ENCODE measurements at regions not wholly inside any gene's neighbourhood (a gene's known extent, or its start where the extent isn't known, plus 50 kb on each side); places are given as distances from the start of the nearest gene placed in this dataset.

DNA sequence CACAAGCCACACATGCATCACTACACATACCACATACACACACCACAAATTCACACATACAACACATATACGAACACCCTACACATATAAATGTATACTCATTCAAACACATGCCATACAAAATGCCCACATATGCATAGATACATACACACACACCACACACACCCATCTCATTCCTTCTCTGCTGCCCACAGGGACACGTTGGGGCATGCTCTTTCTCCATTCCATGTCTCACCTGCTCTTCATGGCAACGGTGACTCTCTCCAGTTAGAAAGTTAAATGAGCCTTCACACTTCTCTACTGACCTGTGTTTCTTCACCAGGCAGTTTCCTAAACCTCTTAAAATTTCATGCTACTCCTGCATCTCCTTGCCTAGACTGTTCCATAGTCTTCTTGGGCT lies 1194.8 kb downstream of the BCL11B start:
- CTCF ChIA-PET, result no interaction called here
- 0 out of 2 replicates have a peak overlapping the region, but pooled peaks have one; percentile 1 for H3K27ac Mint-ChIP-seq

DNA sequence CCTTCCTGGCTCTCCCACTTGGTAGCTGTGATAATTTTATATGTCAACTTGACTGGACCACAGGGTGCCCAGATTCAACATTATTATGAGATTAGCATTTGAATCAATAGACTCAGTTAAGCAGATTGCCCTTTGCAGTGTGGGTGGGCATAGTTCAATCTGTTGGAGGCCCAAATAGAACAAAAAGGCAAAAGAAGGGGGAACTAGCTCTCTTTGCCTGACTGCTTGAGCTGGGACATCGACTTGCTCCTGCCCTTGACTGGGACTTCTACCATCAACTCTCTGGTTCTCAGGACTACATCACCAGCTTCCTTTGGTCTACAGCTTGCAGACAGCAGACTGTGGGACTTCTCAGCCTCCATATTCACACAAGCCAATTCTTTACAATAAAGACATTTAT lies 1189.2 kb downstream of the BCL11B start:
- H3K27me3 Mint-ChIP-seq (ENCODE audit: low read depth), result no peaks in the 10 kb centered on the region
- CTCF ChIA-PET, result interaction anchor here (0.6 kb wide), 1 partner anchor 539 kb away, joined by 4 read pairs; no protein-coding TSS in a partner anchor

More for the DNA sequence above, 1194.8 kb downstream of the BCL11B start:
- Mint-ChIP-seq H3K4me1 (peaks cover 7% of the 10 kb centered on the region), H3K9me3 (peaks cover 6% of the 10 kb centered on the region; the same call in 1 of the 2 replicates), H3K36me3 (no peaks in the 10 kb centered on the region), H3K4me3 (no peak overlapping the region), H3K27me3 (ENCODE audit: low read depth) (no peaks in the 10 kb centered on the region; the same call in 1 of the 2 replicates)
- ATAC-seq (no peak), DNase-seq (ENCODE audit: low spot score) (no peak)
- TF ChIP-seq, protein P1, sequence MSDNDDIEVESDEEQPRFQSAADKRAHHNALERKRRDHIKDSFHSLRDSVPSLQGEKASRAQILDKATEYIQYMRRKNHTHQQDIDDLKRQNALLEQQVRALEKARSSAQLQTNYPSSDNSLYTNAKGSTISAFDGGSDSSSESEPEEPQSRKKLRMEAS (CRISPR knock-in tag; IDR thresholded peaks at IDR 0.05), result no peak
- POLR2A ChIA-PET, result no interaction called here

DNA sequence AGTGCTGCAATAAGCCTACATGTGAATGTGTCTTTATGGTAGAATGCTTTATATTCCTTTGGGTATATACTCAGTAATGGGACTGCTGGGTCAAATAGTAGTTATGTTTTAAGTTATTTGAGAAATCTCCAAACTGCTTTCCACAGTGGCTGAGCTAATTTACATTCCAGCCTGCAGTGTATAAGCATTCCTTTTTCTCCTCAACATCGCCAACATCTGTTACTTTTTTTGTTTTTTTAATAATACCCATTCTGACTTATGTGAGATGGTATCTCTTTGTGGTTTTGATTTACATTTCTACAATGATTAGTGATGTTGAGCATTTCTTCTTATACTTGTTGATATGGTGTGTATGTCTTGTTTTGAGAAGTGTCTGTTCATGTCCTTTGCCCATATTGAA lies 1186.2 kb downstream of the BCL11B start:
- Mint-ChIP-seq H3K4me3 (no peak overlapping the region), H3K27ac (no peak overlapping the region), H3K4me1 (peaks cover 15% of the 10 kb centered on the region), H3K27me3 (ENCODE audit: low read depth) (no peaks in the 10 kb centered on the region), H3K9me3 (peaks cover 30% of the 10 kb centered on the region), H3K36me3 (peaks cover 14% of the 10 kb centered on the region)
- DNase-seq (ENCODE audit: low spot score) (no peak), ATAC-seq (no peak)
- TF ChIP-seq ZNF416 (CRISPR knock-in tag; IDR thresholded peaks at IDR 0.05) (no peak), CBFB (CRISPR knock-in tag; IDR thresholded peaks at IDR 0.05; ENCODE audit: low read depth) (no peak), NR3C1 (CRISPR knock-in tag; conservative IDR thresholded peaks at IDR 0.05; ENCODE audit: low read depth) (no peak), ZNF671 (CRISPR knock-in tag; IDR thresholded peaks at IDR 0.05) (no peak), ZNF396 (CRISPR knock-in tag; IDR thresholded peaks at IDR 0.05; ENCODE audit: borderline replicate concordance) (no peak)
- TF ChIP-seq, protein P2, sequence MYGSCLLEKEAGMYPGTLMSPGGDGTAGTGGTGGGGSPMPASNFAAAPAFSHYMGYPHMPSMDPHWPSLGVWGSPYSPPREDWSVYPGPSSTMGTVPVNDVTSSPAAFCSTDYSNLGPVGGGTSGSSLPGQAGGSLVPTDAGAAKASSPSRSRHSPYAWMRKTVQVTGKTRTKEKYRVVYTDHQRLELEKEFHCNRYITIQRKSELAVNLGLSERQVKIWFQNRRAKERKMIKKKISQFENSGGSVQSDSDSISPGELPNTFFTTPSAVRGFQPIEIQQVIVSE (CRISPR knock-in tag; IDR thresholded peaks at IDR 0.05; ENCODE audit: borderline replicate concordance), result no peak
- TF ChIP-seq, protein P3, sequence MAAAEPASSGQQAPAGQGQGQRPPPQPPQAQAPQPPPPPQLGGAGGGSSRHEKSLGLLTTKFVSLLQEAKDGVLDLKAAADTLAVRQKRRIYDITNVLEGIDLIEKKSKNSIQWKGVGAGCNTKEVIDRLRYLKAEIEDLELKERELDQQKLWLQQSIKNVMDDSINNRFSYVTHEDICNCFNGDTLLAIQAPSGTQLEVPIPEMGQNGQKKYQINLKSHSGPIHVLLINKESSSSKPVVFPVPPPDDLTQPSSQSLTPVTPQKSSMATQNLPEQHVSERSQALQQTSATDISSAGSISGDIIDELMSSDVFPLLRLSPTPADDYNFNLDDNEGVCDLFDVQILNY (CRISPR knock-in tag; IDR thresholded peaks at IDR 0.05), result no peak
- TF ChIP-seq, protein P4, sequence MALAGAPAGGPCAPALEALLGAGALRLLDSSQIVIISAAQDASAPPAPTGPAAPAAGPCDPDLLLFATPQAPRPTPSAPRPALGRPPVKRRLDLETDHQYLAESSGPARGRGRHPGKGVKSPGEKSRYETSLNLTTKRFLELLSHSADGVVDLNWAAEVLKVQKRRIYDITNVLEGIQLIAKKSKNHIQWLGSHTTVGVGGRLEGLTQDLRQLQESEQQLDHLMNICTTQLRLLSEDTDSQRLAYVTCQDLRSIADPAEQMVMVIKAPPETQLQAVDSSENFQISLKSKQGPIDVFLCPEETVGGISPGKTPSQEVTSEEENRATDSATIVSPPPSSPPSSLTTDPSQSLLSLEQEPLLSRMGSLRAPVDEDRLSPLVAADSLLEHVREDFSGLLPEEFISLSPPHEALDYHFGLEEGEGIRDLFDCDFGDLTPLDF (CRISPR knock-in tag; IDR thresholded peaks at IDR 0.05), result no peak
- ChIA-PET POLR2A (no interaction called here), CTCF (no interaction called here)

More for the DNA sequence above, 1189.2 kb downstream of the BCL11B start:
- Mint-ChIP-seq H3K36me3 (peaks cover 14% of the 10 kb centered on the region), H3K4me3 (no peak overlapping the region), H3K9me3 (peaks cover 25% of the 10 kb centered on the region), H3K4me1 (peaks cover 15% of the 10 kb centered on the region), H3K27ac (no peak overlapping the region)
- TF ChIP-seq ZNF416 (CRISPR knock-in tag; IDR thresholded peaks at IDR 0.05), result 0 out of 2 replicates have a peak, but pooled peaks have one; percentile 50
- TF ChIP-seq, protein P2 (CRISPR knock-in tag; IDR thresholded peaks at IDR 0.05; ENCODE audit: borderline replicate concordance), result no peak
- DNase-seq (ENCODE audit: low spot score) (no peak), ATAC-seq (peak; percentile 51)
- POLR2A ChIA-PET, result no interaction called here

DNA sequence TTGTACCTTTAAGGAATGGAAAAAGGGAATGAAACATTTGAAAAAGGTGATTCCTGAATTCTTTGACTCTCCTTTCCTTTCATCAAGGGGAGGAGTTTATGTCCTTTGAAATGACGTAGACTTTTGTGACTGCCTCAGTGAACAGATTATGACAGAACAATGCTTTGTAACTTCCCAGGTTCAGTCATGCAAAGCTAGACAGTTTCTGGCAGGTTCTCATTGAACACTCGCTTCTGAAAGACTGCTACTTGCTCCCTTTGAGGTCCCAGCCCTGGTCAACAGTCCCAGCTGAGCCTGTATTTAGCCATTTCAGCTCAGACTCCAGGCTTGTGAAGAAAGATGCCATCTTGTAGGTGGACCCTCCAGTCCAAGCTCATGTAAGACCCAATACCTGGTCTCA lies 1178.9 kb downstream of the BCL11B start:
- ATAC-seq (no peak), DNase-seq (ENCODE audit: low spot score) (no peak)
- CTCF ChIA-PET, result no interaction called here
- Mint-ChIP-seq H3K4me1 (no peaks in the 10 kb centered on the region), H3K4me3 (no peak overlapping the region), H3K9me3 (peaks cover 25% of the 10 kb centered on the region), H3K27ac (no peak overlapping the region), H3K36me3 (no peaks in the 10 kb centered on the region), H3K27me3 (ENCODE audit: low read depth) (no peaks in the 10 kb centered on the region; the same call in 1 of the 2 replicates)
- POLR2A ChIA-PET, result no interaction called here
- TF ChIP-seq, protein P5, sequence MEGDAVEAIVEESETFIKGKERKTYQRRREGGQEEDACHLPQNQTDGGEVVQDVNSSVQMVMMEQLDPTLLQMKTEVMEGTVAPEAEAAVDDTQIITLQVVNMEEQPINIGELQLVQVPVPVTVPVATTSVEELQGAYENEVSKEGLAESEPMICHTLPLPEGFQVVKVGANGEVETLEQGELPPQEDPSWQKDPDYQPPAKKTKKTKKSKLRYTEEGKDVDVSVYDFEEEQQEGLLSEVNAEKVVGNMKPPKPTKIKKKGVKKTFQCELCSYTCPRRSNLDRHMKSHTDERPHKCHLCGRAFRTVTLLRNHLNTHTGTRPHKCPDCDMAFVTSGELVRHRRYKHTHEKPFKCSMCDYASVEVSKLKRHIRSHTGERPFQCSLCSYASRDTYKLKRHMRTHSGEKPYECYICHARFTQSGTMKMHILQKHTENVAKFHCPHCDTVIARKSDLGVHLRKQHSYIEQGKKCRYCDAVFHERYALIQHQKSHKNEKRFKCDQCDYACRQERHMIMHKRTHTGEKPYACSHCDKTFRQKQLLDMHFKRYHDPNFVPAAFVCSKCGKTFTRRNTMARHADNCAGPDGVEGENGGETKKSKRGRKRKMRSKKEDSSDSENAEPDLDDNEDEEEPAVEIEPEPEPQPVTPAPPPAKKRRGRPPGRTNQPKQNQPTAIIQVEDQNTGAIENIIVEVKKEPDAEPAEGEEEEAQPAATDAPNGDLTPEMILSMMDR (IDR thresholded peaks at IDR 0.05), result no peak
- TF ChIP-seq IRF2 (CRISPR knock-in tag; IDR thresholded peaks at IDR 0.05; ENCODE audit: borderline replicate concordance, low read depth) (no peak), ATF1 (CRISPR knock-in tag; IDR thresholded peaks at IDR 0.05) (no peak), ZNF416 (CRISPR knock-in tag; IDR thresholded peaks at IDR 0.05) (no peak)
- TF ChIP-seq, protein P6, sequence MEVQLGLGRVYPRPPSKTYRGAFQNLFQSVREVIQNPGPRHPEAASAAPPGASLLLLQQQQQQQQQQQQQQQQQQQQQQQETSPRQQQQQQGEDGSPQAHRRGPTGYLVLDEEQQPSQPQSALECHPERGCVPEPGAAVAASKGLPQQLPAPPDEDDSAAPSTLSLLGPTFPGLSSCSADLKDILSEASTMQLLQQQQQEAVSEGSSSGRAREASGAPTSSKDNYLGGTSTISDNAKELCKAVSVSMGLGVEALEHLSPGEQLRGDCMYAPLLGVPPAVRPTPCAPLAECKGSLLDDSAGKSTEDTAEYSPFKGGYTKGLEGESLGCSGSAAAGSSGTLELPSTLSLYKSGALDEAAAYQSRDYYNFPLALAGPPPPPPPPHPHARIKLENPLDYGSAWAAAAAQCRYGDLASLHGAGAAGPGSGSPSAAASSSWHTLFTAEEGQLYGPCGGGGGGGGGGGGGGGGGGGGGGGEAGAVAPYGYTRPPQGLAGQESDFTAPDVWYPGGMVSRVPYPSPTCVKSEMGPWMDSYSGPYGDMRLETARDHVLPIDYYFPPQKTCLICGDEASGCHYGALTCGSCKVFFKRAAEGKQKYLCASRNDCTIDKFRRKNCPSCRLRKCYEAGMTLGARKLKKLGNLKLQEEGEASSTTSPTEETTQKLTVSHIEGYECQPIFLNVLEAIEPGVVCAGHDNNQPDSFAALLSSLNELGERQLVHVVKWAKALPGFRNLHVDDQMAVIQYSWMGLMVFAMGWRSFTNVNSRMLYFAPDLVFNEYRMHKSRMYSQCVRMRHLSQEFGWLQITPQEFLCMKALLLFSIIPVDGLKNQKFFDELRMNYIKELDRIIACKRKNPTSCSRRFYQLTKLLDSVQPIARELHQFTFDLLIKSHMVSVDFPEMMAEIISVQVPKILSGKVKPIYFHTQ (CRISPR knock-in tag; IDR thresholded peaks at IDR 0.05), result no peak

Measured in WTC11 (cell line).